ENCODE measurements at regions not wholly inside any gene's neighbourhood (a gene's known extent, or its start where the extent isn't known, plus 50 kb on each side); places are given as distances from the start of the nearest gene placed in this dataset.

- CTCF ChIA-PET = no interaction called here
- no peak overlapping the region for H3K27ac Mint-ChIP-seq
- no peak overlapping the region for H3K4me3 Mint-ChIP-seq
- POLR2A ChIA-PET = no interaction called here
- no peaks in the 10 kb centered on the region for H3K4me1 Mint-ChIP-seq
- TF ChIP-seq ZNF396 (CRISPR knock-in tag; IDR thresholded peaks at IDR 0.05; ENCODE audit: borderline replicate concordance) = no peak
- TF ChIP-seq, protein P1, sequence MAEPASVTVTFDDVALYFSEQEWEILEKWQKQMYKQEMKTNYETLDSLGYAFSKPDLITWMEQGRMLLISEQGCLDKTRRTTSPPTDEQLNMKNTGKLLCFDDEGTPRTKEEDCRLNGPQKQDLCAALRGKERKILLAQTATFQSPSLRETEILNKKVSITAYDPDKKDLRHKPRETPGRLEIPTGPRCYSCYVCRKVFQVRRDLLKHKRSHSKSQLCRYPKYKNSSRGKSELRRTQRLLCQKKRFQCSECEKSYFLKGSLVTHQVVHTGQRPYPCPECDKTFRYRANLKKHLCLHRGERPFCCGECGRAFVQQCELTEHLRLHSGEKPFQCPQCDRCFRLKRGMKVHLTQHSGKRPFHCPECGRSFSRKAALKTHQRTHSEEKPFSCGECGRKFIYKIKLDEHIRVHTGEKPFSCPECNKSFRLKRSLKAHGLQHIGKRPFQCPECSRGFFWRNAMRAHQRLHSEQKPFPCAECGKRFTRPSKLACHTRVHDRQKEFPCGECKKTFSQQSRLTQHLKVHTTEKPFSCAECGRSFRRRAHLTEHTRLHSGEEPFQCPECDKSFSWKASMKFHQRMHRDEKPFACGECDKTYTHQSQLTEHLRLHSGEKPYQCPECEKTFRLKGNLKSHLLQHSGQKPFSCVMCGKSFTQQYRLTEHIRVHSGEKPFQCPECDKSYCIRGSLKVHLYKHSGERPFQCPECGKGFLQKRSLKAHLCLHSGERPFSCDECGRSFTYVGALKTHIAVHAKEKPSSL (CRISPR knock-in tag; conservative IDR thresholded peaks at IDR 0.05) = no peak
- TF ChIP-seq MLX (CRISPR knock-in tag; IDR thresholded peaks at IDR 0.05) = no peak
- TF ChIP-seq KAT7 (CRISPR knock-in tag; IDR thresholded peaks at IDR 0.05; ENCODE audit: borderline replicate concordance) = no peak
- TF ChIP-seq SOX15 (CRISPR knock-in tag; IDR thresholded peaks at IDR 0.05) = no peak
- TF ChIP-seq ATF2 (CRISPR knock-in tag; IDR thresholded peaks at IDR 0.05; ENCODE audit: borderline replicate concordance, low read depth) = no peak
- TF ChIP-seq ZNF671 (CRISPR knock-in tag; IDR thresholded peaks at IDR 0.05) = no peak
- TF ChIP-seq, protein P2, sequence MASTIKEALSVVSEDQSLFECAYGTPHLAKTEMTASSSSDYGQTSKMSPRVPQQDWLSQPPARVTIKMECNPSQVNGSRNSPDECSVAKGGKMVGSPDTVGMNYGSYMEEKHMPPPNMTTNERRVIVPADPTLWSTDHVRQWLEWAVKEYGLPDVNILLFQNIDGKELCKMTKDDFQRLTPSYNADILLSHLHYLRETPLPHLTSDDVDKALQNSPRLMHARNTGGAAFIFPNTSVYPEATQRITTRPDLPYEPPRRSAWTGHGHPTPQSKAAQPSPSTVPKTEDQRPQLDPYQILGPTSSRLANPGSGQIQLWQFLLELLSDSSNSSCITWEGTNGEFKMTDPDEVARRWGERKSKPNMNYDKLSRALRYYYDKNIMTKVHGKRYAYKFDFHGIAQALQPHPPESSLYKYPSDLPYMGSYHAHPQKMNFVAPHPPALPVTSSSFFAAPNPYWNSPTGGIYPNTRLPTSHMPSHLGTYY (CRISPR knock-in tag; IDR thresholded peaks at IDR 0.05) = no peak
- TF ChIP-seq, protein P3, sequence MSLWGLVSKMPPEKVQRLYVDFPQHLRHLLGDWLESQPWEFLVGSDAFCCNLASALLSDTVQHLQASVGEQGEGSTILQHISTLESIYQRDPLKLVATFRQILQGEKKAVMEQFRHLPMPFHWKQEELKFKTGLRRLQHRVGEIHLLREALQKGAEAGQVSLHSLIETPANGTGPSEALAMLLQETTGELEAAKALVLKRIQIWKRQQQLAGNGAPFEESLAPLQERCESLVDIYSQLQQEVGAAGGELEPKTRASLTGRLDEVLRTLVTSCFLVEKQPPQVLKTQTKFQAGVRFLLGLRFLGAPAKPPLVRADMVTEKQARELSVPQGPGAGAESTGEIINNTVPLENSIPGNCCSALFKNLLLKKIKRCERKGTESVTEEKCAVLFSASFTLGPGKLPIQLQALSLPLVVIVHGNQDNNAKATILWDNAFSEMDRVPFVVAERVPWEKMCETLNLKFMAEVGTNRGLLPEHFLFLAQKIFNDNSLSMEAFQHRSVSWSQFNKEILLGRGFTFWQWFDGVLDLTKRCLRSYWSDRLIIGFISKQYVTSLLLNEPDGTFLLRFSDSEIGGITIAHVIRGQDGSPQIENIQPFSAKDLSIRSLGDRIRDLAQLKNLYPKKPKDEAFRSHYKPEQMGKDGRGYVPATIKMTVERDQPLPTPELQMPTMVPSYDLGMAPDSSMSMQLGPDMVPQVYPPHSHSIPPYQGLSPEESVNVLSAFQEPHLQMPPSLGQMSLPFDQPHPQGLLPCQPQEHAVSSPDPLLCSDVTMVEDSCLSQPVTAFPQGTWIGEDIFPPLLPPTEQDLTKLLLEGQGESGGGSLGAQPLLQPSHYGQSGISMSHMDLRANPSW (CRISPR knock-in tag; conservative IDR thresholded peaks at IDR 0.05; ENCODE audit: low read depth) = no peak
- TF ChIP-seq IRF2 (CRISPR knock-in tag; IDR thresholded peaks at IDR 0.05; ENCODE audit: borderline replicate concordance, low read depth) = no peak
- TF ChIP-seq ELF4 (CRISPR knock-in tag; IDR thresholded peaks at IDR 0.05; ENCODE audit: low read depth) = no peak
- TF ChIP-seq FOXK1 (CRISPR knock-in tag; IDR thresholded peaks at IDR 0.05) = no peak
- DNase-seq (ENCODE audit: low spot score) (no peak), ATAC-seq (no peak)
- H3K9me3 Mint-ChIP-seq = no peaks in the 10 kb centered on the region
- H3K36me3 Mint-ChIP-seq = no peaks in the 10 kb centered on the region
- no peaks in the 10 kb centered on the region for H3K27me3 Mint-ChIP-seq (ENCODE audit: low read depth)
Observed at GRCh38 chr5:92126182-92126581, 743.1 kb upstream of the ARRDC3 start.

DNA sequence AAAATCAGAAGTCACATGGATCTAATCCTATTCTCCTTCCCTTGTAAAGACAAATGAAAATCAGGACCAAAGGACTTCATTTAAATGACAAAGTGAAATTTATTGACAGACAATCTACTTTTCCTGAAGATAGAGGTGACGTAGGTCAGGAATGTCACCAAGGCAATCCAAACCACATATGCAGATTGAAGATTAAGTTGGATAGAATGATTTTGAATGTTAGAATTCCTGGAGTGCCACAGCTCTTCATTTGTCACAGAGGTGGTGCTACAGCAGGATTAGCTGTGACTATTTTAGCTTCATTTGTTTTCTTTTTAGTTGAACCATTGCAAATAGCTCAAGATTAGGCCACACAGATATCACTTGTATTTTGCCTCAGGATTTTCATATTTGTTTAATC is 736.0 kb upstream of the ARRDC3 start:
- TF ChIP-seq, protein P4, sequence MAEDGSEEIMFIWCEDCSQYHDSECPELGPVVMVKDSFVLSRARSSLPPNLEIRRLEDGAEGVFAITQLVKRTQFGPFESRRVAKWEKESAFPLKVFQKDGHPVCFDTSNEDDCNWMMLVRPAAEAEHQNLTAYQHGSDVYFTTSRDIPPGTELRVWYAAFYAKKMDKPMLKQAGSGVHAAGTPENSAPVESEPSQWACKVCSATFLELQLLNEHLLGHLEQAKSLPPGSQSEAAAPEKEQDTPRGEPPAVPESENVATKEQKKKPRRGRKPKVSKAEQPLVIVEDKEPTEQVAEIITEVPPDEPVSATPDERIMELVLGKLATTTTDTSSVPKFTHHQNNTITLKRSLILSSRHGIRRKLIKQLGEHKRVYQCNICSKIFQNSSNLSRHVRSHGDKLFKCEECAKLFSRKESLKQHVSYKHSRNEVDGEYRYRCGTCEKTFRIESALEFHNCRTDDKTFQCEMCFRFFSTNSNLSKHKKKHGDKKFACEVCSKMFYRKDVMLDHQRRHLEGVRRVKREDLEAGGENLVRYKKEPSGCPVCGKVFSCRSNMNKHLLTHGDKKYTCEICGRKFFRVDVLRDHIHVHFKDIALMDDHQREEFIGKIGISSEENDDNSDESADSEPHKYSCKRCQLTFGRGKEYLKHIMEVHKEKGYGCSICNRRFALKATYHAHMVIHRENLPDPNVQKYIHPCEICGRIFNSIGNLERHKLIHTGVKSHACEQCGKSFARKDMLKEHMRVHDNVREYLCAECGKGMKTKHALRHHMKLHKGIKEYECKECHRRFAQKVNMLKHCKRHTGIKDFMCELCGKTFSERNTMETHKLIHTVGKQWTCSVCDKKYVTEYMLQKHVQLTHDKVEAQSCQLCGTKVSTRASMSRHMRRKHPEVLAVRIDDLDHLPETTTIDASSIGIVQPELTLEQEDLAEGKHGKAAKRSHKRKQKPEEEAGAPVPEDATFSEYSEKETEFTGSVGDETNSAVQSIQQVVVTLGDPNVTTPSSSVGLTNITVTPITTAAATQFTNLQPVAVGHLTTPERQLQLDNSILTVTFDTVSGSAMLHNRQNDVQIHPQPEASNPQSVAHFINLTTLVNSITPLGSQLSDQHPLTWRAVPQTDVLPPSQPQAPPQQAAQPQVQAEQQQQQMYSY (CRISPR knock-in tag; IDR thresholded peaks at IDR 0.05) = no peak
- TF ChIP-seq, protein P5, sequence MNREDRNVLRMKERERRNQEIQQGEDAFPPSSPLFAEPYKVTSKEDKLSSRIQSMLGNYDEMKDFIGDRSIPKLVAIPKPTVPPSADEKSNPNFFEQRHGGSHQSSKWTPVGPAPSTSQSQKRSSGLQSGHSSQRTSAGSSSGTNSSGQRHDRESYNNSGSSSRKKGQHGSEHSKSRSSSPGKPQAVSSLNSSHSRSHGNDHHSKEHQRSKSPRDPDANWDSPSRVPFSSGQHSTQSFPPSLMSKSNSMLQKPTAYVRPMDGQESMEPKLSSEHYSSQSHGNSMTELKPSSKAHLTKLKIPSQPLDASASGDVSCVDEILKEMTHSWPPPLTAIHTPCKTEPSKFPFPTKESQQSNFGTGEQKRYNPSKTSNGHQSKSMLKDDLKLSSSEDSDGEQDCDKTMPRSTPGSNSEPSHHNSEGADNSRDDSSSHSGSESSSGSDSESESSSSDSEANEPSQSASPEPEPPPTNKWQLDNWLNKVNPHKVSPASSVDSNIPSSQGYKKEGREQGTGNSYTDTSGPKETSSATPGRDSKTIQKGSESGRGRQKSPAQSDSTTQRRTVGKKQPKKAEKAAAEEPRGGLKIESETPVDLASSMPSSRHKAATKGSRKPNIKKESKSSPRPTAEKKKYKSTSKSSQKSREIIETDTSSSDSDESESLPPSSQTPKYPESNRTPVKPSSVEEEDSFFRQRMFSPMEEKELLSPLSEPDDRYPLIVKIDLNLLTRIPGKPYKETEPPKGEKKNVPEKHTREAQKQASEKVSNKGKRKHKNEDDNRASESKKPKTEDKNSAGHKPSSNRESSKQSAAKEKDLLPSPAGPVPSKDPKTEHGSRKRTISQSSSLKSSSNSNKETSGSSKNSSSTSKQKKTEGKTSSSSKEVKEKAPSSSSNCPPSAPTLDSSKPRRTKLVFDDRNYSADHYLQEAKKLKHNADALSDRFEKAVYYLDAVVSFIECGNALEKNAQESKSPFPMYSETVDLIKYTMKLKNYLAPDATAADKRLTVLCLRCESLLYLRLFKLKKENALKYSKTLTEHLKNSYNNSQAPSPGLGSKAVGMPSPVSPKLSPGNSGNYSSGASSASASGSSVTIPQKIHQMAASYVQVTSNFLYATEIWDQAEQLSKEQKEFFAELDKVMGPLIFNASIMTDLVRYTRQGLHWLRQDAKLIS (CRISPR knock-in tag; IDR thresholded peaks at IDR 0.05; ENCODE audit: borderline replicate concordance) = no peak
- TF ChIP-seq MXD4 (CRISPR knock-in tag; IDR thresholded peaks at IDR 0.05; ENCODE audit: borderline replicate concordance) = no peak
- no peak for TF ChIP-seq ZNF219 (CRISPR knock-in tag; IDR thresholded peaks at IDR 0.05; ENCODE audit: borderline replicate concordance)
- ChIA-PET CTCF (interaction anchor here (1.3 kb wide), 1 partner anchor 477 kb away, joined by 7 read pairs; no protein-coding TSS in a partner anchor), POLR2A (no interaction called here)
- Mint-ChIP-seq H3K4me3 (no peak overlapping the region), H3K27me3 (ENCODE audit: low read depth) (no peaks in the 10 kb centered on the region), H3K36me3 (no peaks in the 10 kb centered on the region), H3K27ac (0 out of 2 replicates have a peak overlapping the region, but pooled peaks have one; percentile 42), H3K4me1 (peaks cover 9% of the 10 kb centered on the region), H3K9me3 (no peaks in the 10 kb centered on the region)
- DNase-seq (ENCODE audit: low spot score) (no peak), ATAC-seq (peak; percentile 76)
